ENCODE measurements at regions not wholly inside any gene's neighbourhood (a gene's known extent, or its start where the extent isn't known, plus 50 kb on each side); places are given as distances from the start of the nearest gene placed in this dataset.
"Not testable (repeated sequence)": the region's sequence is repeated elsewhere in the genome, so short reads cannot be mapped to it uniquely, and the experiment has no call there.

- no peak for DNase-seq
Measured at GRCh38 chr4:9704551-9705332, 76.7 kb upstream of the DRD5 start.

- DNase-seq = not testable (repeated sequence)
Measured at GRCh38 chr4:9707281-9707680, 74.2 kb upstream of the DRD5 start.

GRCh38 chr4:9707936-9708335 is 73.5 kb upstream of the DRD5 start:
- DNase-seq = not testable (repeated sequence)

GRCh38 chr4:9709724-9710123 is 71.7 kb upstream of the DRD5 start:
- no peak for DNase-seq

GRCh38 chr4:9715271-9715670 is 66.2 kb upstream of the DRD5 start:
- DNase-seq = not testable (repeated sequence)

- DNase-seq = no peak
Measured at GRCh38 chr4:9716093-9716492, 65.3 kb upstream of the DRD5 start.

GRCh38 chr4:9718246-9718939 is 63.0 kb upstream of the DRD5 start:
- not testable (repeated sequence) for DNase-seq

GRCh38 chr4:9722131-9722530 is 59.3 kb upstream of the DRD5 start:
- DNase-seq = not testable (repeated sequence)

Data from fibroblast of skin of scalp (primary cell).